ENCODE measurements at regions not wholly inside any gene's neighbourhood (a gene's known extent, or its start where the extent isn't known, plus 50 kb on each side); places are given as distances from the start of the nearest gene placed in this dataset.

DNA sequence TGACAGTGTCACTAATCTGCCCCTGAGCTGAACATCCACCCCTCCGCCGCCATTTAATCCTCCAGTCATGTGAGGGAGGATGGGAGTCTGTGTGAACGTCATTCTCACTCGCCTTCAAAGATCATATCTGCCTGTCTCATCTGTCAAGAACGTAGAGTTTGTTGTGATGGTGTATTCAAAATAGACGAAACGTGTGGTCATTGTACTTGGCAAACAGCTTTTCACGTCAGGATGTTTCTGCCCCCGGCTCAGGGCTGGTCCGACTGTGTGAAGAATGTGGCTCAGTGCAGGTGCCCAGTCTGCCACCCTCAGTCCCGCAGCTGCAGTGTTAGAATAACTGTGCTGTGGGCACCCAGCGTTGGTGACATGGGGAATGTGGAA is 148.0 kb downstream of the KCNJ12 start:
- Histone ChIP-seq H3K9me3 (no peaks in the 10 kb centered on the region), H3K27ac (no peak overlapping the region), H3K4me1 (no peaks in the 10 kb centered on the region), H3K4me3 (no peak overlapping the region), H3K36me3 (no peaks in the 10 kb centered on the region), H3K27me3 (no peaks in the 10 kb centered on the region)
- intact Hi-C loops (cut with DNase I), result no loop called here
- no peak for DNase-seq (ENCODE audit: low spot score in 2 of 2)
- TF ChIP-seq, protein P1, sequence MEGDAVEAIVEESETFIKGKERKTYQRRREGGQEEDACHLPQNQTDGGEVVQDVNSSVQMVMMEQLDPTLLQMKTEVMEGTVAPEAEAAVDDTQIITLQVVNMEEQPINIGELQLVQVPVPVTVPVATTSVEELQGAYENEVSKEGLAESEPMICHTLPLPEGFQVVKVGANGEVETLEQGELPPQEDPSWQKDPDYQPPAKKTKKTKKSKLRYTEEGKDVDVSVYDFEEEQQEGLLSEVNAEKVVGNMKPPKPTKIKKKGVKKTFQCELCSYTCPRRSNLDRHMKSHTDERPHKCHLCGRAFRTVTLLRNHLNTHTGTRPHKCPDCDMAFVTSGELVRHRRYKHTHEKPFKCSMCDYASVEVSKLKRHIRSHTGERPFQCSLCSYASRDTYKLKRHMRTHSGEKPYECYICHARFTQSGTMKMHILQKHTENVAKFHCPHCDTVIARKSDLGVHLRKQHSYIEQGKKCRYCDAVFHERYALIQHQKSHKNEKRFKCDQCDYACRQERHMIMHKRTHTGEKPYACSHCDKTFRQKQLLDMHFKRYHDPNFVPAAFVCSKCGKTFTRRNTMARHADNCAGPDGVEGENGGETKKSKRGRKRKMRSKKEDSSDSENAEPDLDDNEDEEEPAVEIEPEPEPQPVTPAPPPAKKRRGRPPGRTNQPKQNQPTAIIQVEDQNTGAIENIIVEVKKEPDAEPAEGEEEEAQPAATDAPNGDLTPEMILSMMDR (IDR thresholded peaks at IDR 0.05), result no peak

DNA sequence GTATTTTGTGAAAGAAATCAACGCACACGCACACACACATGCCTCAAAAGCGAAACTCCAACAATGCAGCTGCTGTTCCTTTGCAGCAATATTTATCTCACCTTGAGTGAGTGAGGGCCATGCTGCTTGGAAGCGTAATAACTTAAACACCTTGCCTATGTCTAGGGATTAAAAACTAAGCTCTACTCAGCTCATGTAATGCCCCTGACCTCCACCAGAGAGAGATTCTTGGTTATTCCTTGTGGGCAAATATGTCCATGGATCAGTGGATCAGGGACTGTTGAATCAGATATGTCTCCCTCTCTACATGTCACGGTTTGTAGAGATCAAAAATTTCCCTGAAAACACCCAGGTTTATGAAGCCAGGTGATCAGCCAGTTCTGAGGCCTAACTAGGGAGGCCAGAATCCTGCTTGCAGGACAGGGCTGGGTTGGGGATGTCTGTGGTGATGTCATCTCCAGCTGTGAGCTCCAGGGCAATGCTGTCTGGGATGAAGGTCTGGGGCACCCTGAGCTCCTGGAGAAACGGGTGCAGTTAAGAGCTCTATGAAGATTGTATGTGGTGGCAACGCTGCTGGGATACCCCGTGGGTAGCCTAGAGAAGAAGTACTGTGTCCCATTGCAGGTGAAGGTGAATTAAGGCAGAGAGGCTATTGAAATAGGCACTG is 149.4 kb downstream of the KCNJ12 start:
- DNase-seq (ENCODE audit: low spot score in 2 of 2), result no peak
- intact Hi-C loops (cut with DNase I), result no loop called here
- Histone ChIP-seq H3K4me3 (no peak overlapping the region), H3K36me3 (no peaks in the 10 kb centered on the region), H3K4me1 (no peaks in the 10 kb centered on the region), H3K27ac (no peak overlapping the region), H3K9me3 (no peaks in the 10 kb centered on the region), H3K27me3 (no peaks in the 10 kb centered on the region)
- TF ChIP-seq, protein P1 (IDR thresholded peaks at IDR 0.05), result no peak

DNA sequence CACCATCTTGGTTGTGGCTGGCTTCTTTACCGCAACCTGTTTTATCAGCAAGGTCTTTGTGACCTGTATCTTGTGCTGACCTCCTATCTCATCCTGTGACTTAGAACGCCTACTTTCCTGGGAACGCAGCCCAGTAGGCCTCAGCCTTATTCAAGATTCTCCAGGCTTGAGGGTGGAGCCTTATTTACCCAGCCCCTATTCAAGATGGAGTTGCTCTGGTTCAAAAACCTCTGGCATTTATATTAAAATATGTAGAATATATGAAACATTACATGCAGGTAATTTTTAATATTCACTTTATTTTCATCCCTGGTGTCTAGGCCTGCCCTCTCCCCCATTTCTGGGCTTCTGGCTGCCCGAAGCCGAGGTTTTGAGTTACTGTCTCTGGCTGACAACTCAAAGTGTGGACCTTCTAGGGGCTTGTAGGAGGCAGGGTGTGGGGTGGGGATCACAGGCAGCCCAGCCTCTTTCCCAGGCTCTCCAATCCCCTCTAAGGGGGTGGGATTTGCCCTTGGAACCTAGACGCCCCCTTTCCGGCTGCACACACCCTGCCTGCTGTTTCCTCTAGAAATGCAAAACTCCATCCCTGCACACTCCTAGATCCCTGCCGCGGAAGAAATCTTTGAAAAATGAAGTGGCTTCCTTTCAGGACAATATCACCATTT is 152.0 kb downstream of the KCNJ12 start:
- H3K4me3 ChIP-seq, result no peak overlapping the region
- TF ChIP-seq, protein P1 (IDR thresholded peaks at IDR 0.05), result no peak
- no peaks in the 10 kb centered on the region for H3K9me3 ChIP-seq
- H3K4me1 ChIP-seq, result no peaks in the 10 kb centered on the region
- intact Hi-C loops (cut with DNase I), result no loop called here
- peaks cover 0 to 7% of the 10 kb centered on the region in 2 donors for H3K36me3 ChIP-seq
- no peak overlapping the region for H3K27ac ChIP-seq
- no peaks in the 10 kb centered on the region for H3K27me3 ChIP-seq
- DNase-seq (ENCODE audit: low spot score in 2 of 2), result no peak

DNA sequence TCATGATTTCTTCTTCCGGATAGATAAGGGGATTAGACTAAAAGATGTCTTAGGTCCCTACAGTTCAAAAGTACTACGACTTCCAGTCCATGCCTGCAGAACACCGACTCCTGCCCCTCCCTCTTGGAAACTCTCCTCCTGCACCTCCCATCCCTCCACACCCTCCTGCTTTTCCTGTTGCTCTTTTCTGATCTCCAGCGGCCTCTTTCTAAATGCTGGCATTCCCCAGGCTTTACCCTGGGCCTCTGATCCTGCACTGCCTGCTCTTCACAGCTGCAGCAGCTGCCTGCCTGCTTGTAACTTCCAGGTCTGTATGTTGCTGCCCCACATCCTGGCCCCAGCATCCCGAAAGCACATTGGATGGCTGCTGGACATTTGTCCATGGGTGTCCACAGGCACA is 154.2 kb downstream of the KCNJ12 start:
- intact Hi-C loops (cut with DNase I), result no loop called here
- Histone ChIP-seq H3K27me3 (no peaks in the 10 kb centered on the region), H3K4me3 (no peak overlapping the region), H3K9me3 (no peaks in the 10 kb centered on the region), H3K36me3 (peaks cover 18 to 28% of the 10 kb centered on the region in 2 donors), H3K27ac (no peak overlapping the region), H3K4me1 (no peaks in the 10 kb centered on the region)
- DNase-seq (ENCODE audit: low spot score in 2 of 2), result no peak
- TF ChIP-seq, protein P1 (IDR thresholded peaks at IDR 0.05), result no peak

GRCh38 chr17:21530841-21531240 is 154.7 kb downstream of the KCNJ12 start:
- intact Hi-C loops (cut with DNase I), result no loop called here

More at GRCh38 chr17:21530841-21531240, 154.7 kb downstream of the KCNJ12 start:
- Histone ChIP-seq H3K36me3 (peaks cover 18 to 29% of the 10 kb centered on the region in 2 donors), H3K27ac (no peak overlapping the region), H3K27me3 (no peaks in the 10 kb centered on the region), H3K4me3 (no peak overlapping the region), H3K4me1 (no peaks in the 10 kb centered on the region), H3K9me3 (no peaks in the 10 kb centered on the region)
- TF ChIP-seq, protein P1 (IDR thresholded peaks at IDR 0.05), result no peak
- DNase-seq (ENCODE audit: low spot score in 2 of 2), result no peak
